CD14-positive monocyte (primary cell): ENCODE measurements at regions not wholly inside any gene's neighbourhood (a gene's known extent, or its start where the extent isn't known, plus 50 kb on each side); places are given as distances from the start of the nearest gene placed in this dataset.

Experiments used
- DNase-seq, 3 donors: peaks; one replicate each; pipeline ENCODE4 v3.0.0-alpha.2; 2011 to 2022
- H2AFZ ChIP-seq: 2 replicates; pipeline ENCODE4 v1.6.0; 2012; ENCODE audit warnings: mild to moderate bottlenecking, low read depth, low read length, inconsistent platforms; ENCODE audit not compliant: insufficient read depth, poor library complexity, severe bottlenecking
- H3K27ac ChIP-seq, 2 donors: 1 replicate in 1 of 2; 2 replicates in 1 of 2; pipeline ENCODE4 v1.5.1; 2012 to 2013; ENCODE audit warnings: low read length in 2 of 2, control low read depth in 1 of 2, inconsistent platforms in 1 of 2, low read depth in 1 of 2, mild to moderate bottlenecking in 1 of 2
- H3K27me3 ChIP-seq, 2 donors: one replicate each; pipeline versions ENCODE4 v1.6.0 to v1.6.1; 2011 to 2013; ENCODE audit warnings: low read length in 2 of 2; ENCODE audit not compliant: control insufficient read depth in 2 of 2, insufficient read depth in 2 of 2
- H3K36me3 ChIP-seq, 2 donors: replicated peaks in 1 of 2; 1 replicate in 1 of 2; 2 replicates in 1 of 2; pipeline versions ENCODE4 v1.5.1 to v1.6.1; 2012 to 2013; ENCODE audit warnings: low read length in 2 of 2, control low read depth in 1 of 2, inconsistent platforms in 1 of 2, mild to moderate bottlenecking in 1 of 2; ENCODE audit not compliant: insufficient read depth in 2 of 2, control insufficient read depth in 1 of 2
- H3K4me1 ChIP-seq, 2 donors: 1 replicate in 1 of 2; 2 replicates in 1 of 2; pipeline versions ENCODE4 v1.5.1 to v1.6.1; 2012 to 2013; ENCODE audit warnings: low read length in 2 of 2, control low read depth in 1 of 2, inconsistent platforms in 1 of 2, mild to moderate bottlenecking in 1 of 2, moderate library complexity in 1 of 2; ENCODE audit not compliant: insufficient read depth in 2 of 2, control insufficient read depth in 1 of 2
- H3K4me2 ChIP-seq: replicated peaks from 2 replicates; pipeline ENCODE3; 2012; ENCODE audit warnings: low read length, moderate library complexity, mild to moderate bottlenecking; ENCODE audit not compliant: poor library complexity, severe bottlenecking; ENCODE audit errors: extremely low read depth
- H3K4me3 ChIP-seq, 3 experiments: fragments of 200-600 bp in 1 of 3; sonication (generic) in 1 of 3; replicated peaks in 1 of 3; 1 replicate in 2 of 3; 2 replicates in 1 of 3; pipeline ENCODE4 v1.5.1; 2011 to 2013; ENCODE audit warnings: low read length in 3 of 3, mild to moderate bottlenecking in 3 of 3, control low read depth in 2 of 3, low read depth in 2 of 3, inconsistent platforms in 1 of 3, moderate library complexity in 1 of 3
- H3K79me2 ChIP-seq: 2 replicates; pipeline ENCODE4 v1.6.0; 2012; ENCODE audit warnings: mild to moderate bottlenecking, control low read depth, inconsistent platforms, low read length, moderate library complexity; ENCODE audit not compliant: insufficient read depth
- H3K9ac ChIP-seq: 2 replicates; pipeline ENCODE4 v1.6.0; 2017; ENCODE audit warnings: low read length, mild to moderate bottlenecking; ENCODE audit not compliant: insufficient read depth, poor library complexity, severe bottlenecking
- H3K9me3 ChIP-seq, 2 donors: replicated peaks in 1 of 2; 1 replicate in 1 of 2; 2 replicates in 1 of 2; pipeline versions ENCODE4 v1.5.1 to v1.6.1; 2012 to 2013; ENCODE audit warnings: low read length in 2 of 2, control low read depth in 1 of 2; ENCODE audit not compliant: control insufficient read depth in 1 of 2, insufficient read depth in 1 of 2
- H4K20me1 ChIP-seq: 2 replicates; pipeline ENCODE4 v1.6.0; 2012; ENCODE audit warnings: mild to moderate bottlenecking, low read length, control low read depth, moderate library complexity; ENCODE audit not compliant: insufficient read depth
- H3K27ac Mint-ChIP-seq, 7 donors: one replicate each; pipeline ENCODE4 v1.8.0; 2020; ENCODE audit warnings: mild to moderate bottlenecking in 7 of 7, mixed read lengths in 7 of 7, moderate library complexity in 6 of 7, inconsistent platforms in 2 of 7
- H3K27me3 Mint-ChIP-seq, 3 donors: one replicate each; pipeline ENCODE4 v1.8.0; 2021 to 2022; ENCODE audit warnings: low read depth in 3 of 3, mild to moderate bottlenecking in 3 of 3, mixed read lengths in 3 of 3, moderate library complexity in 3 of 3, inconsistent platforms in 1 of 3
- H3K36me3 Mint-ChIP-seq, 2 donors: one replicate each; pipeline ENCODE4 v1.8.0; 2020; ENCODE audit warnings: mixed read lengths in 2 of 2, inconsistent platforms in 1 of 2, mild to moderate bottlenecking in 1 of 2
- H3K4me1 Mint-ChIP-seq: one replicate; pipeline ENCODE4 v1.8.0; 2020; ENCODE audit warnings: mild to moderate bottlenecking, mixed read lengths
- H3K4me3 Mint-ChIP-seq, 2 donors: one replicate each; pipeline ENCODE4 v1.8.0; 2020; ENCODE audit warnings: mild to moderate bottlenecking in 2 of 2, mixed read lengths in 2 of 2, moderate library complexity in 1 of 2
- H3K9me3 Mint-ChIP-seq, 7 donors: one replicate each; pipeline ENCODE4 v1.8.0; 2020 to 2022; ENCODE audit warnings: mixed read lengths in 7 of 7, mild to moderate bottlenecking in 6 of 7, moderate library complexity in 6 of 7, inconsistent platforms in 2 of 7
- WGBS: methylation state at CpG from one replicate; pipeline ENCODE4 v1.1.5; 2013; ENCODE audit warnings: missing lambda C conversion rate; ENCODE audit not compliant: insufficient coverage; 5-methylcytosine and 5-hydroxymethylcytosine counted together
- intact Hi-C, 2 donors: fragments of 100-400 bp; cut with micrococcal nuclease; formaldehyde crosslinking; loops; one replicate each; pipeline versions ENCODE4 v1.15.0 to v1.15.1; 2023
- TF ChIP-seq, protein P1 (sequence below): fragments of 200-600 bp; IDR thresholded peaks from one replicate; pipeline ENCODE4 v1.8.0; 2022; ENCODE audit warnings: antibody characterized with exemption, mild to moderate bottlenecking

DNA sequence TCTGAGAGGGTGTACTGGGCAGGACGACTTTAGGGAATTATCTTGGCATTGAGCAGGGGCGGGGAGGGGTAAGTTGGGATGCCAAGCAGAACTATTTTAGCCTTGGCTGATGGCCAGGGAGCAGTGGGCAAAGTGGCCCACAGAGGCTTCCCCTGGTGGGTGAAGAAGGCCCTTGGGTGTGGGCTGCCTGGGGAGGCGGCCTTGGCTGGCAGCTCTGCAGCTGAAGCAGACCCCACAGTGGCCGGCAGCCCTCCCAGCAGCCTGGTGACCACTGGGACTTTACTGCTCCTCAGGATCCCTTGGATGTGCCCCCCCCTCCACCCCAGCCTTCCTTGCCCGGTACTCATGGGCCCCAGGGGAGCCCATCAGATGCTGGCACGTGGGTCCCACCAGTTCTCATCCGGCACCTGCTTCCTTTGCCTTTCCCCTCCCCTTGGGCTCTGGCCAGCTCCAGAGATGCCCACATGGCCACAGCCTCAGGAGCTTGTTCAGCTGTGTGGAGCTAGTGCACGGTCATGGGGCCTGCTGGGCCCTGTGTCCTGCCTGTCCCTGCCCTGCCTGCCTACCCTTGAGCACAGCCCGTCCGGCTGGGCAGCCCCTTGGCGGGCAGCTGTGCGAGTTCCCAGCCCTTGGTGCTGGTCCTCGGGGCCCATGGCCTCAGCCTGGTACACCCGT lies 122.1 kb upstream of the HS6ST1 start:
- Histone ChIP-seq H3K36me3 (no peaks in the 10 kb centered on the region), H3K4me1 (peaks cover 26% of the 10 kb centered on the region in 2 donors), H3K27me3 (no peaks in the 10 kb centered on the region), H3K9me3 (no peaks in the 10 kb centered on the region), H4K20me1 (no peaks in the 10 kb centered on the region), H3K4me3 (no peak overlapping the region), H2AFZ (no peak overlapping the region), H3K79me2 (no peaks in the 10 kb centered on the region), H3K9ac (no peak overlapping the region), H3K27ac (no peak overlapping the region), H3K4me2 (no peak overlapping the region)
- no peak overlapping the region for H3K27ac Mint-ChIP-seq
- H3K27me3 Mint-ChIP-seq: peaks cover 0 to 1% (median 1%) of the 10 kb centered on the region in 3 donors
- H3K9me3 Mint-ChIP-seq: no peaks in the 10 kb centered on the region
- intact Hi-C loops: no loop called here
- H3K36me3 Mint-ChIP-seq: no peaks in the 10 kb centered on the region
- 51% methylated on average over 14 of the region's 14 CpGs for WGBS
- H3K4me1 Mint-ChIP-seq: peaks cover 27% of the 10 kb centered on the region
- H3K4me3 Mint-ChIP-seq: no peak overlapping the region
- TF ChIP-seq, protein P1, sequence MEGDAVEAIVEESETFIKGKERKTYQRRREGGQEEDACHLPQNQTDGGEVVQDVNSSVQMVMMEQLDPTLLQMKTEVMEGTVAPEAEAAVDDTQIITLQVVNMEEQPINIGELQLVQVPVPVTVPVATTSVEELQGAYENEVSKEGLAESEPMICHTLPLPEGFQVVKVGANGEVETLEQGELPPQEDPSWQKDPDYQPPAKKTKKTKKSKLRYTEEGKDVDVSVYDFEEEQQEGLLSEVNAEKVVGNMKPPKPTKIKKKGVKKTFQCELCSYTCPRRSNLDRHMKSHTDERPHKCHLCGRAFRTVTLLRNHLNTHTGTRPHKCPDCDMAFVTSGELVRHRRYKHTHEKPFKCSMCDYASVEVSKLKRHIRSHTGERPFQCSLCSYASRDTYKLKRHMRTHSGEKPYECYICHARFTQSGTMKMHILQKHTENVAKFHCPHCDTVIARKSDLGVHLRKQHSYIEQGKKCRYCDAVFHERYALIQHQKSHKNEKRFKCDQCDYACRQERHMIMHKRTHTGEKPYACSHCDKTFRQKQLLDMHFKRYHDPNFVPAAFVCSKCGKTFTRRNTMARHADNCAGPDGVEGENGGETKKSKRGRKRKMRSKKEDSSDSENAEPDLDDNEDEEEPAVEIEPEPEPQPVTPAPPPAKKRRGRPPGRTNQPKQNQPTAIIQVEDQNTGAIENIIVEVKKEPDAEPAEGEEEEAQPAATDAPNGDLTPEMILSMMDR: no peak
- DNase-seq: no peak

DNA sequence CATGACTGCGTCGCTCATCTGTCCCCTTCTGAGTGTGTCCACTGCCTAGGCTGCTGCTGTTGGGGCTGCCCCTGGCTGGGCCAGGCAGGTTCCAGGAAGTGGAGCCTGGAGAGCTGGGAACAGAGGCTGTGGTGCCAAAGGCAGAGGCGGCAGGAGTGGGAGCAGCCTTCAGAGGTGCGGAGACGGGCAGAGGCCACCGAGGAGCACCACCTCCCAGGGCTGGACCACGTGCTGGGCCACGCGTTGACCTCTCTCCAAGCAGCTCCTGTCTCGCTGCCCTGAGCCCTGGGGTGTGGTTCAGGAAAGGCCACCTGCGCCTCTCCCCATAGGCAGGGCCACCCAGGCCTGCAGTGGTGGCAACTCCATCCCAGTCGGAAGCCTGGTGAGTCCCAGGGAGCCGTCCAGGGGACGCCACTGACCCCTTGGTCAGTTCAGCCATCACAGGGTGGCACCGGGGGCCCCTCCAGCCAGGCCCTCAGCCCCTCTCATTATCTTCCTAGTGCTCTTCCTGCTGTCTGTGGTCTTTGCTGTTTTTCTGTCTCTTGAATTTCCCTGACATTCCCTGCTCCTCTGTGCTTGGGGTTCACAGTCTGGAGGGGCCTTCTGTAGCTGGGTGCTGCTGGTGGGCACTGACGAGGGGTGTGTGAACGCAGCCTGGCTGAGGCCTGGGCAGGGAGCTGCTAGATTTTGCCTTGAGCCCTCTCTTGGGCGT lies 122.8 kb upstream of the HS6ST1 start:
- Mint-ChIP-seq H3K27me3 (peaks cover 1 to 4% (median 2%) of the 10 kb centered on the region in 3 donors), H3K27ac (peak overlapping the region in 3 of 7 donors; percentile 25 to 62 (median 50)), H3K4me3 (no peak overlapping the region), H3K36me3 (no peaks in the 10 kb centered on the region), H3K4me1 (peaks cover 27% of the 10 kb centered on the region), H3K9me3 (no peaks in the 10 kb centered on the region)
- Histone ChIP-seq H3K9ac (no peak overlapping the region), H3K4me1 (peaks cover 26% of the 10 kb centered on the region in 2 donors), H3K27ac (peak overlapping the region in 1 of 2 donors; percentile 73), H3K9me3 (no peaks in the 10 kb centered on the region), H3K27me3 (no peaks in the 10 kb centered on the region), H3K4me2 (no peak overlapping the region), H4K20me1 (no peaks in the 10 kb centered on the region), H3K4me3 (no peak overlapping the region), H2AFZ (peak overlapping the region; percentile 69), H3K36me3 (no peaks in the 10 kb centered on the region), H3K79me2 (no peaks in the 10 kb centered on the region)
- 93% methylated on average over 17 of the region's 18 CpGs for WGBS
- TF ChIP-seq, protein P1: no peak
- intact Hi-C loops: no loop called here
- no peak for DNase-seq
